Large intestine (tissue), 3 donors: ENCODE measurements at regions not wholly inside any gene's neighbourhood (a gene's known extent, or its start where the extent isn't known, plus 50 kb on each side); places are given as distances from the start of the nearest gene placed in this dataset.

Experiments
- DNase-seq, 2 donors: peaks; one replicate each; pipeline versions ENCODE4 v3.0.0 to v3.0.0-alpha.2; 2013
- H3K27ac ChIP-seq: one replicate; pipeline ENCODE4 v1.5.1; 2013; ENCODE audit warnings: low read length
- H3K27me3 ChIP-seq: 2 replicates; pipeline ENCODE4 v1.6.1; 2013; ENCODE audit warnings: low read length; ENCODE audit not compliant: control insufficient read depth, insufficient read depth
- H3K36me3 ChIP-seq: 2 replicates; pipeline ENCODE4 v1.6.1; 2013; ENCODE audit warnings: low read length; ENCODE audit not compliant: control insufficient read depth, insufficient read depth
- H3K4me1 ChIP-seq: one replicate; pipeline ENCODE4 v1.6.1; 2013; ENCODE audit warnings: low read length; ENCODE audit not compliant: control insufficient read depth, insufficient read depth
- H3K4me3 ChIP-seq: one replicate; pipeline ENCODE4 v1.5.1; 2013; ENCODE audit warnings: low read length
- H3K9me3 ChIP-seq: one replicate; pipeline ENCODE4 v1.6.1; 2013; ENCODE audit warnings: mild to moderate bottlenecking, low read depth, low read length, moderate library complexity; ENCODE audit not compliant: control insufficient read depth
- WGBS: methylation state at CpG from one replicate; pipeline ENCODE4 v1.1.5; 2013; ENCODE audit warnings: low lambda C conversion rate; ENCODE audit not compliant: insufficient coverage; 5-methylcytosine and 5-hydroxymethylcytosine counted together

DNA sequence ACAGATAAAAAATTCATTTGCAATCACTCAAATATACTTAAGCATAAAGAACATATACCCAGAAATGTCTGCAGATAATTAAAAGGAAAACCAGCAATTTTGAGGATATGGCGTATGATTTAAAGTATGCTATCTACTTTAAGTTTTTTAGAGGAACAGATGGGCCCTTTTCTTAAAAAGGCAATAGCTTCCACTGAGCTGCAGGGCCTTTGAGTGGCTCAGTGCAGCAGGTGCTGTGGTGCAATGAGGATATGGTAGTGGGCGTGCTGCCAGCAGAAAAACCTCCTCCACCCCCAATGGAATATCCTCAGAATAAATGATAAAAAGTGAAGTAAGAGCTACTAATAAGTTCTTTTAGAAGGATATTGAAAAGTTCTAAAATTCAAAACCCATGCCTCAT lies 814.5 kb downstream of the MTRR start:
- H3K36me3 ChIP-seq, result no peaks in the 10 kb centered on the region
- H3K4me3 ChIP-seq, result no peak overlapping the region
- no peak for DNase-seq
- no CpG with 5 or more reads among the region's 2 CpGs for WGBS
- H3K9me3 ChIP-seq, result no peaks in the 10 kb centered on the region
- H3K27me3 ChIP-seq, result no peaks in the 10 kb centered on the region
- H3K27ac ChIP-seq, result no peak overlapping the region
- no peaks in the 10 kb centered on the region for H3K4me1 ChIP-seq

DNA sequence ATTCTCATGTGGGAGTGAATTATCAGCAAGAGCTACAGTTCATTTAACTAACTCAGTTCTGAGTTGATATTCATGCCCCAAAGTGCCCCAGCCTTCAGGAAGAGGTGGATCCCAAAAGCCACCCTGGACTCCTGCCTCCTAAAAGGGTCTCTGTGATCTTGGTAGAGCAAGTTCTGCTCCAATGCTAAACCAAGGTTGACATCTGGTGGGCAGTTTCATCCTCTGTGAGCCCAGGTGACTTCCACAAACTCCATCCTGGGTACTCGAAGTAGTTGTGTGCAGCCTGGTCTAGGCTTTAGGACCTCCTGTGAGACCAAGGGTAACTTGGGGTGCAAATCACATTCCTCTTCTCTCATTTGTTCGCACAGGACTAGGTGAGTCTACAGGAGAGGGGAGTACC lies 816.8 kb downstream of the MTRR start:
- Histone ChIP-seq H3K27ac (no peak overlapping the region), H3K4me1 (no peaks in the 10 kb centered on the region), H3K36me3 (no peaks in the 10 kb centered on the region), H3K9me3 (no peaks in the 10 kb centered on the region), H3K4me3 (no peak overlapping the region), H3K27me3 (no peaks in the 10 kb centered on the region)
- DNase-seq, result no peak
- no CpG with 5 or more reads among the region's 2 CpGs for WGBS

DNA sequence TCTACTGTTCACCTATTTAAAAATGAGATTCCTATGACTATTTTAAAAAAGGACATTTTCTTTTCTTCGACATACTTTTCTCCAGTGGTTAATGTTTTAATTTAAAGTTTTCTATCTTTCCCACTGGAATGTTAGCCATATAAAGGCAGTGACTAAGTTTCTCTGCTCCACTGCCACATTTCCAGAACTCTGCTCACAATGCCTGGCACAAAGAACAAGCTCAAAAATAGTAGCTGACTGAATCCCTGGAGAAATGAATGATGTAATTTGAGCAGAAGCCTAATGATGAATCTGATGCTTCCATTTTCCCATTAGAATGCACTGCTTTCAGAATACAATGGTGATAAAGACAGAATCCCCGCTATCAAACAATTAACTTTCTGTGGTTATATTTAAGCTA lies 817.8 kb downstream of the MTRR start:
- no peaks in the 10 kb centered on the region for H3K4me1 ChIP-seq
- H3K4me3 ChIP-seq, result no peak overlapping the region
- H3K9me3 ChIP-seq, result no peaks in the 10 kb centered on the region
- DNase-seq, result no peak
- H3K36me3 ChIP-seq, result no peaks in the 10 kb centered on the region
- no peak overlapping the region for H3K27ac ChIP-seq
- WGBS, result 100% methylated on average over 1 of the region's 2 CpGs
- H3K27me3 ChIP-seq, result no peaks in the 10 kb centered on the region

DNA sequence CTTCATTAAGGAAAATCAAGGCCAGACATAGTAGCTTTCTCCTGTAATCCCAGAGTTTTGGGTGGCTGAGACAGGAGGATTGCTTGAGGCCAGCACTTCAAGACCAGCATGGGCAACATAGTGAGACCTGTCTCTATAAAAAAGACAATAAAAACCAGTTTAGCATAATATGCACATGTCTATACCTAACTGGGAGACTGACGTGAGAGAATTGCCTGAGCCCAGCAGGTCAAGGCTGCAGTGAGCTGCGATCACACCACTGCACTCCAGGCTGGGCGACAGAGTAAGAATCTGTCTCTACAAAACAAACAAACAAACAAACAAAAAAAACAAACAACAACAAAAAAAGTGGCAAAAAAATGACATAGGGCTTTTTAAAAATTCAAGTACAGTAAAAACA lies 820.8 kb downstream of the MTRR start:
- no peaks in the 10 kb centered on the region for H3K9me3 ChIP-seq
- no peaks in the 10 kb centered on the region for H3K4me1 ChIP-seq
- DNase-seq, result no peak
- no peak overlapping the region for H3K27ac ChIP-seq
- WGBS, result 100% methylated on average over 2 of the region's 3 CpGs
- no peaks in the 10 kb centered on the region for H3K27me3 ChIP-seq
- no peaks in the 10 kb centered on the region for H3K36me3 ChIP-seq
- H3K4me3 ChIP-seq, result no peak overlapping the region

DNA sequence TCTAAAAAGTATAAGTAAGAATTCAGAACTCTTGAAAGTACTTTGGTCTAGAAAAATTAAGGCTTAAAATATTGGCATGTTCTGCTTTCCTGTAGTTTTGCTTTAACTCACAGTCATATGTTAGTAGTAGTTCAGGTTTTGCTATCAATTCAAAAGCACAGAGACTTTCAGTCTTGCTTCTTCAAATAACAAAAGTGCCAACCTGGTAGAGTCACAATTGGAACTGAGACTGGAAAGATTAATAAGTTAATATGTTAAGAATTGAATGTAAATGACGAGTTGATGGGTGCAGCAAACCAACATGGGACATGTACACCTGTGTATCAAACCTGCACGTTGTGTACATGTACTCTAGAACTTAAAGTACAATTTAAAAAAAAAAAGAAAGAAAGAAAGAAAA lies 822.3 kb downstream of the MTRR start:
- no peak overlapping the region for H3K27ac ChIP-seq
- no peaks in the 10 kb centered on the region for H3K9me3 ChIP-seq
- H3K4me1 ChIP-seq, result no peaks in the 10 kb centered on the region
- no peak overlapping the region for H3K4me3 ChIP-seq
- H3K36me3 ChIP-seq, result no peaks in the 10 kb centered on the region
- DNase-seq, result no peak
- no peaks in the 10 kb centered on the region for H3K27me3 ChIP-seq
- WGBS, result 85% methylated on average over 2 of the region's 2 CpGs

DNA sequence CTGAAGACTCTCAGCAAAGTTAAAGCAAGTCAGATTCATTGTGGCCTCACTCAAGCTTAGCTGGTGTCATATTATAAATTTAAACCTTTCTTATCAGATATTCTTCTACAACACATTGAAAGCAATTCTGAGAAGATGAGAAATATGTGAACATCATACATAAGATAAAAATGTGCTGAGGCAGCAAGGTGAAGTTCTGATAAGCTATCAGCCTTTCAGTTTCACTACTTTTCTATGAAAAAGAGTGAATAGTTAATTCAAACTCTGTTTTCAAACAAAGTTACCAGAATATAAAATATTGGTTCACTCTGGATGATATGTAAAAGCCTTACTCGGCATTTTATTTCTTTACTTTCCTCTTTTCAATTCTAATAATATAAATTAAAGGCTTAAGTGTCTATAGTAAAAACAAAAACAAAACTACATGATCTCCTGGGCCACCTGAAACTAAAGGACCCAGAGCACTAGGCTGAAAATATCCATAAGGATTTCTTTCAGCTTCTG lies 824.4 kb downstream of the MTRR start:
- Histone ChIP-seq H3K27me3 (no peaks in the 10 kb centered on the region), H3K4me3 (no peak overlapping the region), H3K4me1 (no peaks in the 10 kb centered on the region), H3K36me3 (no peaks in the 10 kb centered on the region), H3K9me3 (no peaks in the 10 kb centered on the region), H3K27ac (no peak overlapping the region)
- DNase-seq, result no peak
- 92% methylated on average over 1 of the region's 1 CpG for WGBS

DNA sequence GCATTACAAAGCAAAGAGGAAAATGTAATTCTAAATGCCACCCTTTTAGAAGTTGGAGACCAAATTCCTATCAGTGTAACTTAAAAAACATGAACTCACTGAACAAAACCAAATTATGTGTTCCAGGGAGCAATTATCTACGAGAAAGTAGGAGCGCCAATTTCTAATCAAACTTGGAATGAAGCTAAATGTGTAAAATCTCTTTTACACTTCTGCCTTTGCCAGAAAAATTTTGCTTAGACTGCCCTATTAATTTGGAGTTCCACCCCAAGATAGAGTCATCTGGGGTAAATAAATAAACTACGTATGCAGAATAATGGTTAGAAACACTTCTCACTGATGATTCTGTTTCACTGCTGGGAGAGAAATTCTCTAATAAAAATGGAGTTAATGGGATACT lies 825.6 kb downstream of the MTRR start:
- no peak overlapping the region for H3K4me3 ChIP-seq
- no peaks in the 10 kb centered on the region for H3K9me3 ChIP-seq
- DNase-seq, result no peak
- no peaks in the 10 kb centered on the region for H3K36me3 ChIP-seq
- no peaks in the 10 kb centered on the region for H3K4me1 ChIP-seq
- no peaks in the 10 kb centered on the region for H3K27me3 ChIP-seq
- H3K27ac ChIP-seq, result no peak overlapping the region
- WGBS, result no CpG with 5 or more reads among the region's 3 CpGs

DNA sequence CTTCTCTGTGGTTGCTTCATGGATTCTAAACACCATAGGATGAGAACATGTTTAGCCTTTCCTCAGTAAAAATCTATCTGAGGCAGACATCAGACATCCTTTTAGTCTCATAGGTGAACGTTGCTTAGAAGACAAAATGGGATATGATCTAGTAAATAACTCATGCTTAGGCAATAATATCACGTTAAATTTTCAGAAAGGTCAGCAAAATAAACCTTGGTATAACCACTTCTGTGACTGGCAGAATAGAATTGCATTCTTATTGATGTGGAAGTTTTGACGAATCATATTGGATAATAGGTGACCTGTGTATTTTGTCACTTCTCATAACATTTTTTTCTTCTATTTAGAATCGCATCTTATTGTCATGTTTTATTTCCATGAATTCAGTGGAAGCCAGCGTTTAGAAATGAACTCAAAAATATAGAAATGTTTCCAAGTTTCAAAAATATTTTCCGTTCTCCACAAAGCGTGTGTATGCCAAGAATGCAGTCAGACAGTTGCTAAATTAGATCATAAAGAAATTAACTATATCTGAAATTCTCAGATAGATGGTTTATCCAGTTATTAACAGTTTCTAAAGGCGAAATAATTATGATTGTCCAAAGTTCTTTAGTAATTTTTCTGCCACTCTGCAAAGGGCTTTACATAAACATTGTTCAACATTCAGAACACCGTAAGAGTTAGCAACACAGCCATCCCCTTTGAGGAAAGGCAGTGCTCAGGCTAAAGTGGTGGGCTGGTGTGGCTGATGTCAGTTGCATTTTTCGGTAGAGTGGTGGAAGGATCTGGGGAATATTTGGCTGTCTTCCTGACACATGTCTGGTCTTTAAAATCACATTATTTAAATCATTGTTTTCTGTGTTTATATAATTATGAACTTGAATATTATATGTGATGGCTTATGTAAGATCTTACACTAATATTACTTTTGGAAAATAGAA lies 827.2 kb downstream of the MTRR start:
- no peaks in the 10 kb centered on the region for H3K9me3 ChIP-seq
- H3K27ac ChIP-seq, result no peak overlapping the region
- no peak for DNase-seq
- H3K4me3 ChIP-seq, result no peak overlapping the region
- no peaks in the 10 kb centered on the region for H3K36me3 ChIP-seq
- no peaks in the 10 kb centered on the region for H3K4me1 ChIP-seq
- 86% methylated on average over 6 of the region's 10 CpGs for WGBS
- H3K27me3 ChIP-seq, result no peaks in the 10 kb centered on the region

DNA sequence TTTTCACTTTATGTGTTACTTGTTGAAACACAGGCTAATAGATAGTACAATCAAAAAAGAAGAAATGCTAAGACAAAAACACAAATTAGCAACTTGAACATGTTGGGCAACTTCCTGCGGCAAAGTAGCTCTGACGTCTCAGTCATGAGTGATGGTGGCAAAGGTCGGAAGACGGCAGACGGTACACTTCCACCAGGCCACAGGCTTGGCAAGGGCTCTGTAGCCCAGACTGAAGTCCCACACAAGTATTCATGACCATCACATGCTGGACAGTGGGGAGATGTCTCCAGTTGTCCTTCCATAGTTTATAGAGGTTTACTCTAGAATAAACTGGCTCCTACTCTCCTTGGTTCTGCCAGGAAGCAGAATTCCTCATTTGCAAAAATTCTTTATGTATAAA lies 831.3 kb downstream of the MTRR start:
- Histone ChIP-seq H3K27me3 (no peaks in the 10 kb centered on the region), H3K36me3 (no peaks in the 10 kb centered on the region), H3K27ac (no peak overlapping the region), H3K4me1 (no peaks in the 10 kb centered on the region), H3K9me3 (no peaks in the 10 kb centered on the region), H3K4me3 (no peak overlapping the region)
- DNase-seq, result peak; percentile 12 to 22
- no CpG with 5 or more reads among the region's 5 CpGs for WGBS

DNA sequence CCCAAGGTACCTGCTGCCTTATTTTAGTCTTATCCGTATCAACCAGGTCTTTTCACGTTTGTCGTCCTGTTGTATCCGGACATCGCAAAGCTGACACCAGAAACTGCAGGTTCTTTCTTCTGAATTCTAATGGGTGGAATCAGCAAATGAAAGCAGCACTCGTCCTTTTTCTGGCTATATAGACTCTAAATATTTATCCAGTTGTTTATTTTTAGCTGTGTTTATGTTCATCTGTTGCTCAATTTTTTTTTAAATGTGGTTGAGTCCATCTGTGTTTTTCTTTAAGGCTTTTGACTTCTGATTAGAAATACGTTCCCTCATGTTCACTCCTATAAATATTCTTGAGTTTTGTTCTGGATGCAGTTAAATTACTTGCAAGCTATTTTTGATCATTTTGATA lies 831.7 kb downstream of the MTRR start:
- Histone ChIP-seq H3K27me3 (no peaks in the 10 kb centered on the region), H3K4me1 (no peaks in the 10 kb centered on the region), H3K36me3 (no peaks in the 10 kb centered on the region), H3K27ac (no peak overlapping the region), H3K4me3 (no peak overlapping the region), H3K9me3 (no peaks in the 10 kb centered on the region)
- 73% methylated on average over 6 of the region's 7 CpGs for WGBS
- DNase-seq, result no peak

DNA sequence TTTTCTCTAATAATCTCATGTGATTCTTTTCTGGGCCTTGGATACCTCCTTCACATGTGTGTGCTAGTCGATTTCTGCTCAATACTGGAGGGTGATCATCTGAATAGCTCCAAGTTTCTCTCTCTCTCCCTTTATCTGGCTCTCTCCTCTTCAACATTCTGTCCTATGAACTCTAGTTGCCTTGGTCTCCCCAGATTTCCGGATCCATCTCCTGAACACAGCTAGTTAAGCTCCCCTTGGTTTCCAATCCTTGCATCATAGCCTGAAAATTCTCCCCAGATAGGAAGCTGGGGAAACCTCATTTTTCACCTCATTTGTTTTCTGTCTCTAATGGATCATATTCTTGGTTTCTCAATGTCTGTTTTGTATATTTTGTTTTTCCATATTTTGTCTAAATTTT lies 832.3 kb downstream of the MTRR start:
- no peaks in the 10 kb centered on the region for H3K36me3 ChIP-seq
- no peak overlapping the region for H3K4me3 ChIP-seq
- 86% methylated on average over 1 of the region's 2 CpGs for WGBS
- no peak overlapping the region for H3K27ac ChIP-seq
- no peaks in the 10 kb centered on the region for H3K4me1 ChIP-seq
- no peaks in the 10 kb centered on the region for H3K9me3 ChIP-seq
- H3K27me3 ChIP-seq, result no peaks in the 10 kb centered on the region
- no peak for DNase-seq
